Type B pancreatic cell (in vitro differentiated cells): ENCODE measurements at regions not wholly inside any gene's neighbourhood (a gene's known extent, or its start where the extent isn't known, plus 50 kb on each side); places are given as distances from the start of the nearest gene placed in this dataset.
"Not testable (repeated sequence)": the region's sequence is repeated elsewhere in the genome, so short reads cannot be mapped to it uniquely, and the experiment has no call there.

ENCODE experiments used
- DNase-seq: peaks from one replicate; pipeline ENCODE4 v3.0.0; 2021; ENCODE audit warnings: mixed read lengths; ENCODE audit not compliant: unreplicated experiment; ENCODE audit errors: extremely low spot score
- H3K27ac Mint-ChIP-seq: 2 replicates; pipeline ENCODE4 v1.8.0; 2021; ENCODE audit warnings: mild to moderate bottlenecking, mixed read lengths
- H3K27me3 Mint-ChIP-seq: 2 replicates; pipeline ENCODE4 v1.8.0; 2021; ENCODE audit warnings: mixed read lengths
- H3K36me3 Mint-ChIP-seq: 2 replicates; pipeline ENCODE4 v1.8.0; 2021; ENCODE audit warnings: mixed read lengths
- H3K4me1 Mint-ChIP-seq: one replicate; pipeline ENCODE4 v1.8.0; 2021; ENCODE audit warnings: mixed read lengths; ENCODE audit not compliant: unreplicated experiment
- H3K4me3 Mint-ChIP-seq: 2 replicates; pipeline ENCODE4 v1.8.0; 2021; ENCODE audit warnings: mild to moderate bottlenecking, mixed read lengths
- H3K9me3 Mint-ChIP-seq: 2 replicates; pipeline ENCODE4 v1.8.0; 2021; ENCODE audit warnings: mixed read lengths
- CTCF ChIP-seq: fragments of 200-600 bp; sonication (generic); conservative IDR thresholded peaks from 2 replicates; pipeline ENCODE4 v1.5.0; 2021; ENCODE audit warnings: antibody characterized with exemption, mild to moderate bottlenecking

GRCh38 chr11:23924226-23924625 is 572.6 kb upstream of the LUZP2 start:
- H3K4me3 Mint-ChIP-seq, result no peak overlapping the region
- TF ChIP-seq CTCF, result no peak
- H3K9me3 Mint-ChIP-seq, result no peaks in the 10 kb centered on the region
- H3K4me1 Mint-ChIP-seq, result no peaks in the 10 kb centered on the region
- DNase-seq, result no peak
- H3K27me3 Mint-ChIP-seq, result no peaks in the 10 kb centered on the region
- H3K36me3 Mint-ChIP-seq, result no peaks in the 10 kb centered on the region
- no peak overlapping the region for H3K27ac Mint-ChIP-seq

- no peak for DNase-seq
- TF ChIP-seq CTCF, result no peak
- no peaks in the 10 kb centered on the region for H3K36me3 Mint-ChIP-seq
- H3K9me3 Mint-ChIP-seq, result no peaks in the 10 kb centered on the region
- no peaks in the 10 kb centered on the region for H3K4me1 Mint-ChIP-seq
- no peaks in the 10 kb centered on the region for H3K27me3 Mint-ChIP-seq
- no peak overlapping the region for H3K4me3 Mint-ChIP-seq
- H3K27ac Mint-ChIP-seq, result no peak overlapping the region
Observed at GRCh38 chr11:23931443-23931842, 565.4 kb upstream of the LUZP2 start.

- DNase-seq, result no peak
- H3K9me3 Mint-ChIP-seq, result no peaks in the 10 kb centered on the region
Observed at GRCh38 chr11:23932485-23932898, 564.4 kb upstream of the LUZP2 start.

DNA sequence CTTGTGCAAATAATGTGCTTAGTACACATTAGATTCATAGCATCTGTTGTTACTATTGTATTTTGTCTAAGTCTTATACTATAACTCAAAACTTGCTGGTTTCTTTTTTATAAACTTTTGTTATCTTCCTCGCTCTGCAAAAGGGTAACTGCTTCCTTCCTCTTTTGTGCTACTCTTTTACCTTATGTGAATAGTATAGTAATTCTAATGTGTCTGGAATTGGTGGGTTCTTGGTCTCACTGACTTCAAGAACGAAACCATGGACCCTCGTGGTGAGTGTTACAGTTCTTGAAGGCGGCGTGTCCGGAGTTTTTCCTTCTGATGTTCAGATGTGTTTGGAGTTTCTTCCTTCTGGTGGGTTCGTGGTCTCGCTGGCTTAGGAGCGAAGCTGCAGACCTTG is 563.1 kb upstream of the LUZP2 start:
- H3K4me1 Mint-ChIP-seq, result no peaks in the 10 kb centered on the region
- no peaks in the 10 kb centered on the region for H3K9me3 Mint-ChIP-seq
- no peak overlapping the region for H3K4me3 Mint-ChIP-seq
- no peaks in the 10 kb centered on the region for H3K36me3 Mint-ChIP-seq
- DNase-seq, result no peak
- no peak for TF ChIP-seq CTCF
- H3K27me3 Mint-ChIP-seq, result no peaks in the 10 kb centered on the region
- no peak overlapping the region for H3K27ac Mint-ChIP-seq

More at GRCh38 chr11:23932485-23932898, 564.4 kb upstream of the LUZP2 start:
- Mint-ChIP-seq H3K27ac (no peak overlapping the region), H3K36me3 (no peaks in the 10 kb centered on the region), H3K4me1 (no peaks in the 10 kb centered on the region), H3K4me3 (no peak overlapping the region), H3K27me3 (no peaks in the 10 kb centered on the region)
- no peak for TF ChIP-seq CTCF

DNA sequence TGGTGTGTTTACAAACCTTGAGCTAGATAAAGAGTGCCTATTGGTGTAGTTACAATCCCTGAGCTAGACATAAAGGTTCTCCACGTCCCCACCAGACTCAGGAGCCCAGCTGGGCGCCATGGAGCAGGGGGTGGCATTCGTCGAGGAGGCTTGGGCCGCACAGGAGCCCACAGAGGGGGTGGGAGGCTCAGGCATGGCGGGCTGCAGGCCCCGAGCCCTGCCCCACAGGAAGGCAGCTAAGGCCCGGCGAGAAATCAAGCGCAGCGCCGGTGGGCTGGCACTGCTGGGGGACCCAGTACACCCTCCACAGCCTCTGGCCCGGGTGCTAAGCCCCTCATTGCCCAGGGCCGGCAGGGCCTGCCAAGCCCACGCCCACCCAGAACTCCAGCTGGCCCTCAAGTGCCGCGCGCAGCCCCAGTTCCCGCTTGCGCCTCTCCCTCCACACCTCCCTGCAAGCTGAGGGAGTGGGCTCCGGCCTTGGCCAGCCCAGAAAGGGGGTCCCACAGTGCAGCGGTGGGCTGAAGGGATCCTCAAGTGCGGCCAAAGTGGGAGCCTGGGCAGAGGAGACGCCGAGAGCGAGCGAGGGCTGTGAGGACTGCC is 562.1 kb upstream of the LUZP2 start:
- not testable (repeated sequence) for H3K4me1 Mint-ChIP-seq

GRCh38 chr11:23942117-23942815 is 554.6 kb upstream of the LUZP2 start:
- not testable (repeated sequence) for H3K4me3 Mint-ChIP-seq, H3K9me3 Mint-ChIP-seq, H3K27ac Mint-ChIP-seq, DNase-seq, H3K36me3 Mint-ChIP-seq, H3K4me1 Mint-ChIP-seq, H3K27me3 Mint-ChIP-seq

More for the DNA sequence above, 562.1 kb upstream of the LUZP2 start:
- H3K27ac Mint-ChIP-seq, H3K4me3 Mint-ChIP-seq, H3K9me3 Mint-ChIP-seq, H3K36me3 Mint-ChIP-seq, H3K27me3 Mint-ChIP-seq, DNase-seq: not testable (repeated sequence)
